GM19035 (cell line): ENCODE measurements at regions not wholly inside any gene's neighbourhood (a gene's known extent, or its start where the extent isn't known, plus 50 kb on each side); places are given as distances from the start of the nearest gene placed in this dataset.
"Not testable (repeated sequence)": the region's sequence is repeated elsewhere in the genome, so short reads cannot be mapped to it uniquely, and the experiment has no call there.

ENCODE experiments used
- ATAC-seq: cut with Tn5 transposase; IDR thresholded peaks from one replicate; pipeline ENCODE4 v1.9.1; 2021; ENCODE audit not compliant: unreplicated experiment

DNA sequence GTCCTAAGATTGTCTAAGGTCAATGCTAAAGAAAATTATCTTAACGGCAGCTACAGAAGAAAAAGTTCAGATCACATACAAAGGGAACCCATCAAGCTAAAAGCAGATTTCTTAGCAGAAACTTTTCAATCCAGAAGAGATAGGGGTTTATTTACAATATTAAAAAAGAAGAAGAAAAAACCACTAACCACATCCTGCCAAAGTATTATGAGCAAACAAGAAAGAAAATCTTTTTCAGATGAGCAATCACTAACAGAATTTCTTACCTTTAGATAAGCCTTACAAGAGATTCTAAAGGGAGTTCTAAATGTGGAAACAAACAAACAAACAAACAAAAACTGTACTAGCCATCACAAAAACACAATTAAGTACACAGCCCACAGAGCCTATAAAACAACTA lies 1015.8 kb upstream of the EPHA6 start:
- ATAC-seq = no peak

DNA sequence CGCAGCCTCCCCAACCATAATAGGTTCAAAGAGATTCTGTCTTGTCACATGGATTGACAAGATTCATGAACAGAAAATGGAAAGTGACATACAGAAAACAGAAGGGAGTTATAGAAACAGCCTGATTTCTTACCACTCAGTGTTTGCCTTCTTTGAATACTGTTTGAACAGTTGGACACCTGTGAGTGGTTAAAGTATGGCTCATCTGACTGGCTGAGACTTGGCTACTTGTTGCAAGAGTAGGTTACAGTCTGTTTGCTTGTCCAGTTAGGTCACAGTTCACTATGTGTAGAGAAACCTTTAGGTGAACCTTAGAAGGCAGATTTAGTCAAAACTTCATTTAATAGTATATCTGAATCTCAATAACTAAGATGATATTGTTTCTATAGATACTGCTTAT lies 1003.9 kb upstream of the EPHA6 start:
- no peak for ATAC-seq

DNA sequence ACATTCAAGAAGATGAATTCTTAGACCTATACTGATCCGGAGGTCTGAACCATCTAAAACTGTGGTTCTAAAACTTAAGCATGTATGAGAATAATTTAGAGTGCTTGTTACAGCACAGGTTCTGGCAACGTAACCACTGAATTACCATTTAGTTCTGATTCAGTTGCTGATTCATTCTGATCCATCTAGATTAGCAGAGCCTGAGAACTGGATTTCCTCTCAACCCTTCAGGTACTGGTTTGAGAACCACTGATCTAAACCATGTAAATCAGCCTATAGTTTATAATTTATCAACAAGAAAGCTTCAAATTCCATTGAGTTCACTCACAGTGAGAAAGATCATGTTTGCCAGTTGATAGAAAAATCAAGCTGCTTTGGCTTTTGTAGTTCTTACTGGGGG lies 1001.1 kb upstream of the EPHA6 start:
- no peak for ATAC-seq

DNA sequence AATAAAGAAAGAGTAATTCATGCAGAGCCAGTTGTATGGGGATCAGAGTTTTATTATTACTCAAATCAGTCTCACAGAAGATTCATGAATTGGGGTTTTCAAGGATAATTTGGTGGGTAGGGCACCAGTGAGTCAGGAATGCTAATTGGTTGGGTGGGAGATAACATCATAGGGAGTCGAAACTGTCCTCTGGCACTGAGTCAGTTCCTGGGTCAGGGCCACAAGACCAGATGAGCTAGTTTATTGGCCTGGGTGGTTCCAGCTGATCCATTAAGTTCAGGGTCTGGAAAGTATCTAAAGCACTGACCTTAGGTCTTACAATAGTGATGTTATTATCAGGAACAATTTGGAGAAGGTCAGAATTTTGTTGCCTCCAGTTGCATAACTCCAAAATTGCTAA lies 998.6 kb upstream of the EPHA6 start:
- no peak for ATAC-seq

DNA sequence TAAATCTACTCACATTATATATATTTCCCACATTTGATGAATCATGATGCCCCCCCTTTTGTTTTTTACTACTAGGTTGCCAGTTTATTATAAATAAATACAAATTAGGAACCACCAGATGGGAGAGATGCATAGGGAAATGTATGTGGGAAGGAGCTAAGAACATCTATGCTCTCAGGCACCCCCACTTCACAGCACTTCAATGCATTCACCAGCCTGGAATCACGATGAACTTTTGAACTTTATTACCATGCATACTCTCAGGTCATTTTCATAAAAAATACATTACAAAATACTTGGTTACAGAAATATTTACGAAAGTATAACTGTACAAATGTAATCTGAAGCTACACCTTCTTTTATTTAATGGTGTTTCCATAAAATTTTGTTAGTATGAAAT lies 988.0 kb upstream of the EPHA6 start:
- no peak for ATAC-seq

DNA sequence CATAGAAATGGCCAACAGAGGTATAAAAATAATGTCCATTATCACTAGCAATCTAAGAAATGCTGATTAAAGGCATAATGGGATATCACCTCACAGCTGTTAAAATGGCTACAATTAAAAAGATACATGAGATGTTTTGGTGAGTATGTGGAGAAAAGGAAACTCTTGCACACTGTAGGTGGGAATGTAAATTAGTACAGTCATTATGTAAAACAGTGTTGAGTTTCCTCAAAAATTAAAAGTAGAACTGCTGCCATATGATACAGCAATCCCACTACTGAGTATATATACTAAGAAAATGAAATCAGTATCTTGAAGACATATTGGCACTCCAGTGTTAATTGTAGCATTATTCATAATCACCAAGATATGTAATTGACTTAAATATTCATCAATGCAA lies 982.2 kb upstream of the EPHA6 start:
- no peak for ATAC-seq

DNA sequence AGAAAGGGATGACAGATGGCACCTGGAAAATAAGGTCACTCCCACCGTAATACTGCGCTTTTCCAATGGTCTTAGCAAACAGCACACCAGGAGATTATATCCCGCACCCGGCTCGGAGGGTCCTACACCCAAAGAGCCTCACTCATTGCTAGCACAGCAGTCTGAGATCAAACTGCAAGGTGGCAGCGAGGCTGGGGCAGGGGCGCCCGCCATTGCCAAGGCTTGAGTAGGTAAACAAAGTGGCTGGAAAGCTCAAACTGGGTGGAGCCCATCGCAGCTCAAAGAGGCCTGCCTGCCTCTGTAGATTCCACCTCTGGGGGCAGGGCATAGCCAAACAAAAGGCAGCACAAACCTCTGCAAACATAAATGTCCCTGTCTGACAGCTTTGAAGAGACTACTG lies 953.8 kb upstream of the EPHA6 start:
- ATAC-seq = not testable (repeated sequence)

DNA sequence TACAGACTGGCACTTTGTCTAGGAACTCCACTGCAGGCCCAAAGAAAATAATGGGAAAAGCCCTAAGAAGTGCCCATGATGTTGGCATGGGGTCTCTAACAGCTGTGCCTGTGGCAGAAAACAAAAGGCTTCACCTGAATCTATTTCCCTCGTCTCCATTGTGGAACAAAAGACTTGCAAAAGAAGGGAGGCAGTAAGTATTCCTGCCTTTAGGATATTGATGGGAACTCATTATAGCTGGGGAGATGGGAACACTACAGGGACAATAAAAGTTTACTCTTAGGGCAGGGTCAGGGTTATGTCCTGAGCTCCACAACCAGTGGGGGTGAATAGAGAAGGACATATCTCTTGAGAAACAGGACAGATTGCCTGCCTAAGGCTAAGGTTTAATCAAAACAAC lies 930.6 kb upstream of the EPHA6 start:
- no peak for ATAC-seq

DNA sequence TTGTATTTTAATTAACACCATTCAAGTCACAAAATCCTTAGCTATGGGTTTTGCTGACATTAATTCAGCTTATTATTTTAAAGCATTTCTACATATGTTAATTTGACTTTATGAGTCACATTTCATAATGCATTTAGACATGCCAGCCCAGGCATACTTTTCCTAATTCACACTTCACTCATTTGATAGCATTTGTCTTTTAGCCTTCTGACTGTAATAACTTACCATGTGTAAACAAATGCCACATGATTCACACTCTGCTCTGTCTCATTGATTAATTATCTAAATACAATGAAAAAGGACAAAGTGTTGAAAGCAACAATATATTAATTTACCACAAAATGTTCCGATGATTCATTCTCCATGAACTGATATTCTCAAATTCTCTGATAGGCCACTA lies 927.8 kb upstream of the EPHA6 start:
- ATAC-seq = no peak

DNA sequence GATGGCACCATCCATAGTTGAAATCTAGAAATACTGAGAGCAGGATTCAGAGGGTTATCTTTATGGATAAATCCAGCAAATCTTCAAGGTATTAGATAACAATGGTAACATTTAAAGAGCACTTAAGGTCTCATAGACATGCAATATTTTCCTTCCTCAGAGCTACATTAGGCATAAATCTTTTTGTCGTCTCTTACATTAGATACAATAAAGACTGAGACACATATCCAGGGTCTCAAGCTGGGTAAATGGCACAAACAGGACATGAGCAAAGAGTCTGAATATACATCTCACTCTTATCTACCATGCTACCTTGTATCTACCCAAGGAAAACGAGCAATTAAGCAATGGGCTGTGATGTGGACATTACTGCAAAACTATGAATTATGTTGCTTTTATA lies 927.3 kb upstream of the EPHA6 start:
- no peak for ATAC-seq

DNA sequence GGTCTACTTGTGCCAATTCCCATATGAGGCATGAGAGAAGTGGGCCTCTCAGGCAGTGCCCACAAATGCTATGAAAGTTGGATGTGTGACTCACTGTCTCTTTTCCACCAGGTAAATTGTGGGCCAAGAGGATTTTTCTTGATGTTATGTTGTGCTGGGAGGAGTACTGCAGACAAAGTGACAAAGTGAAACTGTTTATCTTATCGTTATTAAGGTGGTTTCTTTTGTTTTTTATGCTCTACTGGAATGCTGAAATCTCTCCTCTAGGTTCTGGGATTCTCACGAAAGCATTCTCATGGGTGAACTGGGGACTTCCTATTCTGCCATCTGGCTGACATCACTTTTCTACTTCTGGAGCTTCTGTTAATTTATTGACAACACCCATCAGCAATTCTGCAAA lies 919.6 kb upstream of the EPHA6 start:
- no peak for ATAC-seq

DNA sequence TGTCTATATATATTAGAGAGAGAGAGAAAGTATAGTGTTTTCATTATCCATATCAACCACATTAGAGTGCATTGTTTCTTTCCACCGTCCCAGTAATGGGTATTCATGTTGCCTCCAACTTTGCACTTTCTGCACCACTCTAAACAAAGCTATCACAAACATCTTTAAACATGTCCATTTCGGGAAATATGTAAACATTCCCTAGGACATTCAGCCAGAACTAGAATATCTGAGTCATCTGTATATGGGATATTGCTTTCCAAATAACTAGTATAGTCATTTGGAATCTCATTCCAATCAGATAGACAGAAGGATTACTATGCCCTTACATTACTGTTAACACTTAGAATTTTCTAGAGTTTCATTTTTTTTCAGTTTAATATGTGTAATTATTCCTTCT lies 914.9 kb upstream of the EPHA6 start:
- ATAC-seq = no peak

DNA sequence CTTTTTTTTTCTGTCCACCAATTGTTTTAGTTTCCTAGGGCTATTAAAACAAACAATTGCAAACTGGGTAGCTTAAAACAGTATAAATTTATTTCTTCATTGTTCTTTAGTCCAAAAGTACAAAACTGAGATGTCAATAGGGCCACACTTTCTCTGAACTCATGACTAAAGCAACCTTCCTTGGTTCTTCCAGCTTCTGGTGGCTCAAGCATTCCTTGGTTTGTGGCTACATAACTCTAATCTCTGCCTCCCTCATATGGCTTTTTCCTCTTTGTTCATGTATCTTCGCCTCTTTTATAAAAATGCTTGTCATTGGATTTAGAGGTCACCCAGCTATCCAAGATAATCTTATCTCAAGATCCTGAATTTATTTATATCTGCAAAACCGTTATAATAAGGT lies 914.5 kb upstream of the EPHA6 start:
- no peak for ATAC-seq

DNA sequence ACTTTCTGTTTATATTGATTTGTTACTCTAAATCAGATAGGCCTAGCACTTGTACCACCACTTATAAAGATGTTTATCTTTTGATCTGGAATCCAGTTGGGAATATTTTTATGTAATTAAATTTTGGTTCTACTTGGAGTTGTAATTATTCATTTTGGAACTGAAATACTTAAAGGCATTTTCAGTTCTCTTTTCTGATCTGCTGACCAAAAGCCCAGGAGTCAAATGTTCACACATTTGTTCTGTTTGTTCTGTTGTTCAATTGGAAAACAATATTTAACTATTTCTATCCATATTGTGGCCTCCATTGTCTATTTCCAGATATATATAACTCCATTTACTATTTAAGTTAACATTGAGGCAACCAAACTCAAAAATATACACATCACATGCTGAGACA lies 912.4 kb upstream of the EPHA6 start:
- no peak for ATAC-seq

DNA sequence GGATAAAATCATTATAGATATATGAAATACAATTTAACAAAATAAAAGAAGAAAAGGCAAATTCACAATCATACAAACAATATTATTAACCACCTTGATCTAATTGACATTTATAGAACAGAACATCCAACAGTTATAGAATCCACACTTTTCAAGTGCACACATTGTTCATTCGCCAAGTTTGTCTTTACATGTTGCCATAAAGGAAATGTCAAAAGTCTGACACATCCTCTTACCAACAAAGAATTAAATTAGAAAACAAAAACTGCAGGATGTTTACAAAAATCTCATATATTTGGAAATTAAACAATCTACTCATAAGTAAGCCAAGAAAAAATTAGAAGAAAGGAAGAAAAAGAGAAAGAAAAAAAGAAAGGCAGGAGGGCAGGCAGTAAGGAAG lies 909.2 kb upstream of the EPHA6 start:
- no peak for ATAC-seq

DNA sequence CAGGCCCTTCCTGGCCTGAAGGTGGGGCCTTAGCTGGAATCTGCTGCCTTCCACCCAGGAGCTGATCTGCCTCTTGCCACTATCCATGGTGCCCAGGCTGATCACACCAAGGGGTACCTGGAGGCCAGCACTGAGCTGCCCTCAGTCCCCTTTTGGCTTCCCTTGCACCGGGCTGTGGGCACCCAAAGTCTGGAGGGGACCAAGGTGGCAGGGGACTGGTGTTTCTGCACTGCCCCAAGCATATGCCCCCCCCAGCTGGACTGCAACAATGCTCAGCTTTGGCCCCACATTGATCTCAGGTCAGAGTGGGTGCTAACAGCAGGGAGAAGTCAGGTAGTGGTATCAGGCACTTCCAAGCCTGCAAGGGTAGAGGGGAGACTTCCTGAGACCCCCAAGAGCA lies 902.6 kb upstream of the EPHA6 start:
- no peak for ATAC-seq

DNA sequence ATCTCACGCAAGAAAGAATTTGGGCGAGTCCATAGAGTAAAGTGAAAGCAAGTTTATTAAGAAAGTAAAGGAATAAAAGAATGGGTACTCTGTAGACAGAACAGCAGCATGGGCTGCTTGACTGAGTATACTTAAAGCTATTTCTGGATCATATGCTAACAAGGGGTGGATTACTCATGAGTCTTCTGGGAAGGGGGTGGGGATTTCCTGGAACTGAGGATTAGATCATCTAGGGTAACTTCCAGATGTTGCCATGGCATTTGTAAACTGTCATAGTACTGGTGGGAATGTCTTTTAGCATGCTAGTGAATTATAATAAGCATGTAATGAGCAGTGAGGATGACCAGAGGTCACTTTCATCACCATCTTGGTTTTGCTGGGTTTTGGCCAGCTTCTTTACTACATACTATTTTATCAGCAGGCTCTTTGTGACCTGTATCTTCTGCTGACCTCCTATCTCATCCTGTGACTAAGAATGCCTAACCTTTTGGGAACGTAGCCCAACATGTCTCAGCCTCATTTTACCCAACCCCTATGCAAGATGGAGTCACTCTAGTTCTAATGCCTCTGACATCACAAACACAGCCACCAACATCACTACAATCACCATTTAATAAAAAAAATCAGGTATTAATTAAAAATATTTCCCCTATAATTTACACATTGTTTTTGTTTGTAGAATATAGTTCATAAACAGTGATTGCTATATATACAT lies 890.7 kb upstream of the EPHA6 start:
- no peak for ATAC-seq

DNA sequence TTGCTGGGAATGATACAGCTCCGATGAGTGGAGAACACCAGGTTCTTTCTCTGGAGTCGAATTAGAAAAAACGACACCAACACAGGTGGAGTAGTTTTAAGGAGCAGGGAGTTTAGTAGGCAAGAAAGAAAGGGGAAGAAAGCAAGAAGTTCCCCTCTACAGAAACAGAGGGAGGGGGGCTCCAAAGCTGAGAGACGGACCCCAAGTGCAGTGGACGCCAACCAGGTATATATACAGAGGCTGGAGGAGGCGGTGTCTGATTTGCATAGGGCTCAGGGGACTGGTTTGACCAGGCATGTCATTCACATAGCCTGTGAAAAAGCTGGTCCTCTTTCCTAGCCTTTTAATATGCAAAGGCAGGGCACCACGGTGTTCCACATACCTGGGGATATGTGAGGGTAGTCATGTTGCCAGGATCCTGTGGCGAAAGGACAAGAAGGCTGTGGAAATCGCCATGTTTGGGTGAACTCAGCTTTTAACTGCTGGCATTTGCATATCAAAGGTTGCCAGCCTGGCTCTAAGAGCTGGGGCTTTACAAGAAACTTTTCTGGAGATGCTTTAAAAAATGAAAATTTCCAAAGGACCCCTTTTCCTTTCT lies 887.4 kb upstream of the EPHA6 start:
- ATAC-seq = no peak

DNA sequence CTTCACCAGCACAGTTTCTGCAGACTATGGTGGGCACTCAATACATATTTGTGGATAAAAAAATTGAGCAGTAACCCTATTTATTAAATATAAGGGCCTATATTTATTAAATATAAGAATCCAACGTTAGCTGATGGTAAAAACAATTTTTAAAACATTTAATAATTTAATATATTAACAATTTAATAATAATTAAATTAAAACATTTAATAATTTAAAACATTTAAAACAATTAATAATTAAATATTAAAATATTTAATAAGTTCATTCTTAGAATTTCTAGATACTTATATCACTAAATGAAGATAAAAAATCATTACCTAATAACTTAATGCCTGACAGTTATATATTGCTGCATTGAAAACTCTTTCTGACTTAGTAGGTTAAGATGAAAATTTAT lies 880.2 kb upstream of the EPHA6 start:
- no peak for ATAC-seq

DNA sequence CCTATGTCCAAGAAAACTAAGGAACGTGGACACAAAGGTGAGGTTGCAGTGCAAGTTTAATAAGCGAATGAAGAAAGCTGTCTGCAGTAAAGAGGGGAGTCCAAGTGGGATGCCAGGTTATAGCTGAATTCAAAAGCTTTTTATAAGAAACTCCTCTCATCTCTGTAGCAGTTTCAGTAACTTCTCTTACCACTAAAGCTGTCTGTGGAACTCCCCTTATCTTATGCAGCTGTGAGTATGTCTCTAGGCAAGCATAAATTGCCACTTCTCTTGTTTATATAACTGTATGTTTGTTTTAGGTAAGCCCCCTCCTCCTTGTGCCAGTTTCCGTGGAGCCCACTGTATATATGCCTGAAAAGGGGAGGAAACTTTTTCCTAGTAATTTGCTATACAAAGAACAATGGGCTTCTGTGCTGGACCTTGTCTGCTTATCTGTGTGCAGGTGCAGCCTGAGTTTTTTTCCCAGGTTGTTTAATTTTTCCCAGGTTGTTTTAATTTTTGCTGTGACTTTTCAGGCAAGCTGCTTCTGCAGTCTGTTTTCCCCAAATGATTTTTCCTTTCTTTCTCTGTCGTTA lies 875.1 kb upstream of the EPHA6 start:
- ATAC-seq = no peak

DNA sequence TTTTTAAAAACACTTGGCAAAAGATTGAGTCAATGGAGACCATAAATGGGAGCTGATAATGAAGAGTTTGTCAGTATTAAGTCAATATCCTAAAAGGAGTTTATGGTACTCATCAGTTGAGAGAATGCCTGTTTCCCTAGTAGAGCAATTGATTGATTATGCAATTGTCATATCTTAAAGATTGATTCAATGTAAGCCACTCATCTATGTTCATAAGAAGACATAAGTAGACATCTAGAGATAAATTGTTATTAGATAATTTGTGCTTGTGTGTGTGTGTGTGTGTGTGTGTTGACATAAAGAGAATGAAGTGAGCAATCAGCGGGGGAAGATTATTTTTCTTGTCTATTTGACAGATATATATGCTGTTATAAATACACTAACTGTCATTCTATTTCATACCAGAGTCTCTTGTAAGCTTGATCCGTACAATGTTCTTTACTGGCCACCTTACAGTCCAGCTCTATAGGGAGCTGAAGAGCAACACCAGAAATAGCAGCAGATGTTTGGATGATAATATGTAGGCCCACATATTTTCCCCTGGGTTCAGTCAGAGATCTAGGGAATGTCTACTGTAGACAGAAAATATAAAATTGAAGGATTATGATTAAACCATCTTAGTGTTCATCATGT lies 848.6 kb upstream of the EPHA6 start:
- ATAC-seq = no peak

DNA sequence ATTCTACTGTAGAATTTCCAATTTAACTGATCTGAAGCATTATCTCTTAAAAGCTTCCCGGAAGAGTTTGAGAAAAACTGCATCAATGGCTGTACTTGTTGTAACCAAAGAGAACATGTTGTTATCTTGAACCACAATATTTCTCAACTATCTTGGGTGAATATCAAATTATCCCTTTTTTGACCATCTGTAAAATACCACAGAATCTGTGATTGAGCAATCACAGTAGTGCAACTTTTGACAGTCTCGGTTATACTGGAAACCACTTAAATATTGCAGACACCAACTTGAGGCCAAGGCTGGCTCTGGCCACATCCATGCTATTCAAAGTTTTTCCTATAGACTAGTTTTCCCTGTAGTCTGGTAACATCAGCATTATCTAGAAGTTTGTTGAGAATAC lies 842.8 kb upstream of the EPHA6 start:
- ATAC-seq = no peak
